Erythroblast (primary cell): ENCODE measurements at regions not wholly inside any gene's neighbourhood (a gene's known extent, or its start where the extent isn't known, plus 50 kb on each side); places are given as distances from the start of the nearest gene placed in this dataset.

Source experiments
- GATA1 ChIP-seq: IDR thresholded peaks from 2 replicates; pipeline ENCODE4 v1.6.1; 2011; ENCODE audit warnings: low read depth, mild to moderate bottlenecking, control low read depth, low read length, moderate library complexity
- POLR2A ChIP-seq: IDR thresholded peaks from 2 replicates; pipeline ENCODE4 v1.6.1; 2011; ENCODE audit warnings: mild to moderate bottlenecking, low read length

GRCh38 chr18:33937270-33937816 lies 287.4 kb downstream of the NOL4 start:
- no peak for TF ChIP-seq POLR2A
- no peak for TF ChIP-seq GATA1
